OCI-LY1 (cell line): ENCODE measurements at regions not wholly inside any gene's neighbourhood (a gene's known extent, or its start where the extent isn't known, plus 50 kb on each side); places are given as distances from the start of the nearest gene placed in this dataset.

Source experiments
- H2AFZ ChIP-seq: fragments of 200-600 bp; sonication (generic), shearing (Covaris generic); 2 replicates; pipeline ENCODE4 v1.6.0; 2014; ENCODE audit warnings: antibody characterized with exemption, mild to moderate bottlenecking, low read length
- H3F3A ChIP-seq: fragments of 200-600 bp; sonication (generic), shearing (Covaris generic); 2 replicates; pipeline ENCODE4 v1.6.0; 2014; ENCODE audit warnings: mild to moderate bottlenecking, antibody characterized with exemption, low read length, moderate library complexity; ENCODE audit not compliant: insufficient read depth
- H3K27ac ChIP-seq: fragments of 200-600 bp; sonication (generic); 2 replicates; pipeline ENCODE4 v1.5.1; 2014; ENCODE audit warnings: low read length, mixed run types, mild to moderate bottlenecking, low read depth; ENCODE audit not compliant: poor library complexity, severe bottlenecking
- H3K27me3 ChIP-seq: fragments of 200-600 bp; sonication (generic); 2 replicates; pipeline ENCODE4 v1.6.0; 2014; ENCODE audit warnings: antibody characterized with exemption, mild to moderate bottlenecking, low read length, moderate library complexity; ENCODE audit not compliant: insufficient read depth
- H3K36me3 ChIP-seq: fragments of 200-600 bp; sonication (generic); 2 replicates; pipeline ENCODE4 v1.6.1; 2014; ENCODE audit warnings: mild to moderate bottlenecking, antibody characterized with exemption, low read length, moderate library complexity, mixed read lengths; ENCODE audit not compliant: insufficient read depth
- H3K4me1 ChIP-seq: fragments of 200-600 bp; sonication (generic); 2 replicates; pipeline ENCODE4 v1.5.1; 2014; ENCODE audit warnings: mild to moderate bottlenecking, low read length, moderate library complexity; ENCODE audit not compliant: insufficient read depth, severe bottlenecking
- H3K4me2 ChIP-seq: fragments of 200-600 bp; sonication (generic), shearing (Covaris generic); 2 replicates; pipeline ENCODE4 v1.6.1; 2014; ENCODE audit warnings: low read length
- H3K4me3 ChIP-seq: fragments of 200-600 bp; sonication (generic); 2 replicates; pipeline ENCODE4 v1.5.1; 2014; ENCODE audit warnings: low read length, low read depth, mild to moderate bottlenecking, mixed read lengths; ENCODE audit not compliant: poor library complexity, severe bottlenecking
- H3K79me2 ChIP-seq: fragments of 200-600 bp; shearing (Covaris generic); 2 replicates; pipeline ENCODE4 v1.6.1; 2016; ENCODE audit warnings: mixed run types, low read length, mixed read lengths; ENCODE audit not compliant: insufficient read depth
- H3K9ac ChIP-seq: fragments of 200-600 bp; sonication (generic), shearing (Covaris generic); 2 replicates; pipeline ENCODE4 v1.6.1; 2014; ENCODE audit warnings: mild to moderate bottlenecking, low read length, mixed read lengths
- H3K9me2 ChIP-seq: fragments of 200-600 bp; sonication (generic), shearing (Covaris generic); 2 replicates; pipeline ENCODE4 v1.6.1; 2014; ENCODE audit warnings: low read depth, mild to moderate bottlenecking, low read length, mixed read lengths
- H3K9me3 ChIP-seq: fragments of 200-600 bp; shearing (Covaris generic); 2 replicates; pipeline ENCODE4 v1.6.1; 2014; ENCODE audit warnings: low read length, mixed read lengths
- H4K20me1 ChIP-seq: fragments of 200-600 bp; sonication (generic), shearing (Covaris generic); 2 replicates; pipeline ENCODE4 v1.6.0; 2016; ENCODE audit warnings: mild to moderate bottlenecking, low read length; ENCODE audit not compliant: insufficient read depth
- CTCF ChIP-seq: fragments of 200-600 bp; sonication (generic), shearing (Covaris generic); IDR thresholded peaks from 2 replicates; pipeline ENCODE4 v1.5.1; 2017; ENCODE audit warnings: mild to moderate bottlenecking, antibody characterized with exemption, low read length, moderate library complexity, mixed read lengths
- EZH2 ChIP-seq: fragments of 200-600 bp; sonication (generic), shearing (Covaris generic); IDR thresholded peaks from 2 replicates; pipeline ENCODE4 v1.8.0; 2017; ENCODE audit warnings: borderline replicate concordance, mixed run types, mild to moderate bottlenecking, antibody characterized with exemption, low read length, moderate library complexity, mixed read lengths

GRCh38 chr2:156215656-156216055, 116.9 kb downstream of the NR4A2 start:
- Histone ChIP-seq H3K27ac (no peak overlapping the region), H3K9ac (no peak overlapping the region), H2AFZ (no peak overlapping the region), H3K4me1 (no peaks in the 10 kb centered on the region), H3F3A (no peaks in the 10 kb centered on the region), H3K79me2 (no peaks in the 10 kb centered on the region), H3K9me2 (no peaks in the 10 kb centered on the region), H3K36me3 (no peaks in the 10 kb centered on the region), H3K27me3 (no peaks in the 10 kb centered on the region), H3K4me3 (no peak overlapping the region), H4K20me1 (no peaks in the 10 kb centered on the region), H3K9me3 (no peaks in the 10 kb centered on the region), H3K4me2 (no peak overlapping the region)
- TF ChIP-seq EZH2 (no peak), CTCF (no peak)

- no peaks in the 10 kb centered on the region for H3K4me1 ChIP-seq
- no peaks in the 10 kb centered on the region for H3K36me3 ChIP-seq
- TF ChIP-seq EZH2 (no peak), CTCF (no peak)
- H3K9ac ChIP-seq, result no peak overlapping the region
- no peak overlapping the region for H3K4me3 ChIP-seq
- H3K9me2 ChIP-seq, result no peaks in the 10 kb centered on the region
- no peak overlapping the region for H3K27ac ChIP-seq
- no peaks in the 10 kb centered on the region for H3K9me3 ChIP-seq
- no peak overlapping the region for H2AFZ ChIP-seq
- H3F3A ChIP-seq, result no peaks in the 10 kb centered on the region
- H4K20me1 ChIP-seq, result no peaks in the 10 kb centered on the region
- no peak overlapping the region for H3K4me2 ChIP-seq
- H3K79me2 ChIP-seq, result no peaks in the 10 kb centered on the region
- H3K27me3 ChIP-seq, result no peaks in the 10 kb centered on the region
These were observed 121.2 kb downstream of the NR4A2 start for GRCh38 chr2:156211318-156211717.

GRCh38 chr2:156206355-156206754, 126.2 kb downstream of the NR4A2 start:
- H3K9me3 ChIP-seq, result no peaks in the 10 kb centered on the region
- no peak overlapping the region for H3K27ac ChIP-seq
- H3K9ac ChIP-seq, result no peak overlapping the region
- no peak for TF ChIP-seq CTCF
- no peak for TF ChIP-seq EZH2
- no peaks in the 10 kb centered on the region for H3F3A ChIP-seq
- no peak overlapping the region for H3K4me3 ChIP-seq
- no peaks in the 10 kb centered on the region for H3K79me2 ChIP-seq
- H4K20me1 ChIP-seq, result no peaks in the 10 kb centered on the region
- no peak overlapping the region for H2AFZ ChIP-seq
- no peak overlapping the region for H3K4me2 ChIP-seq
- H3K4me1 ChIP-seq, result no peaks in the 10 kb centered on the region
- no peaks in the 10 kb centered on the region for H3K36me3 ChIP-seq
- H3K27me3 ChIP-seq, result no peaks in the 10 kb centered on the region
- no peaks in the 10 kb centered on the region for H3K9me2 ChIP-seq
